HG02884 (cell line): ENCODE measurements at regions not wholly inside any gene's neighbourhood (a gene's known extent, or its start where the extent isn't known, plus 50 kb on each side); places are given as distances from the start of the nearest gene placed in this dataset.

Experiments
- ATAC-seq: cut with Tn5 transposase; IDR thresholded peaks from one replicate; pipeline ENCODE4 v1.9.1; 2021; ENCODE audit warnings: mild to moderate bottlenecking, moderate library complexity; ENCODE audit not compliant: unreplicated experiment

GRCh38 chr2:203789618-203790017 is 78.0 kb upstream of the CTLA4 start:
- no peak for ATAC-seq

GRCh38 chr2:203790134-203790852 is 77.3 kb upstream of the CTLA4 start:
- no peak for ATAC-seq

GRCh38 chr2:203796248-203797010 is 71.1 kb upstream of the CTLA4 start:
- no peak for ATAC-seq

- no peak for ATAC-seq
These were observed 70.3 kb upstream of the CTLA4 start for GRCh38 chr2:203797276-203797675.

GRCh38 chr2:203797712-203798111 is 69.9 kb upstream of the CTLA4 start:
- ATAC-seq = no peak

- ATAC-seq = no peak
These were observed 69.1 kb upstream of the CTLA4 start for GRCh38 chr2:203798296-203799087.

GRCh38 chr2:203799908-203800307 is 67.7 kb upstream of the CTLA4 start:
- ATAC-seq = peak; percentile 90

GRCh38 chr2:203800783-203801182 is 66.8 kb upstream of the CTLA4 start:
- ATAC-seq = no peak

GRCh38 chr2:203802342-203803052 is 65.1 kb upstream of the CTLA4 start:
- no peak for ATAC-seq

- no peak for ATAC-seq
These were observed 64.5 kb upstream of the CTLA4 start for GRCh38 chr2:203803053-203803429.

GRCh38 chr2:203804070-203804469 is 63.5 kb upstream of the CTLA4 start:
- no peak for ATAC-seq

GRCh38 chr2:203804764-203805485 is 62.6 kb upstream of the CTLA4 start:
- no peak for ATAC-seq

- ATAC-seq = no peak
These were observed 62.1 kb upstream of the CTLA4 start for GRCh38 chr2:203805486-203805838.

- no peak for ATAC-seq
These were observed 60.8 kb upstream of the CTLA4 start for GRCh38 chr2:203806761-203807160.

- ATAC-seq = no peak
These were observed 59.4 kb upstream of the CTLA4 start for GRCh38 chr2:203808046-203808750.

GRCh38 chr2:203809084-203809521 is 58.5 kb upstream of the CTLA4 start:
- ATAC-seq = no peak

GRCh38 chr2:203809991-203810510 is 57.5 kb upstream of the CTLA4 start:
- ATAC-seq = no peak

GRCh38 chr2:203811491-203812221 is 55.9 kb upstream of the CTLA4 start:
- no peak for ATAC-seq
